ENCODE measurements at regions not wholly inside any gene's neighbourhood (a gene's known extent, or its start where the extent isn't known, plus 50 kb on each side); places are given as distances from the start of the nearest gene placed in this dataset.

- H3K4me3 ChIP-seq (replicated peaks in 1 of 2; ENCODE audit: low read depth in 2 of 2, low read length in 2 of 2) = no peak overlapping the region
- DNase-seq (ENCODE audit: low read depth in 2 of 2) = no peak
- no peak for TF ChIP-seq CTCF (IDR thresholded peaks at IDR 0.05; ENCODE audit: low read depth, low read length)
Measured at GRCh38 chr18:29156531-29156930, 979.6 kb upstream of the CDH2 start.

GRCh38 chr18:29154758-29155725, 978.1 kb upstream of the CDH2 start:
- no peak for TF ChIP-seq CTCF (IDR thresholded peaks at IDR 0.05; ENCODE audit: low read depth, low read length)
- no peak overlapping the region for H3K4me3 ChIP-seq (replicated peaks in 1 of 2; ENCODE audit: low read depth in 2 of 2, low read length in 2 of 2)
- DNase-seq (ENCODE audit: low read depth in 2 of 2) = peak; percentile 37 to 96

GRCh38 chr18:29154196-29154757, 977.3 kb upstream of the CDH2 start:
- H3K4me3 ChIP-seq (replicated peaks in 1 of 2; ENCODE audit: low read depth in 2 of 2, low read length in 2 of 2) = no peak overlapping the region
- DNase-seq (ENCODE audit: low read depth in 2 of 2) = peak in 1 of 2 donors; percentile 93
- TF ChIP-seq CTCF (IDR thresholded peaks at IDR 0.05; ENCODE audit: low read depth, low read length) = no peak

GRCh38 chr18:29153091-29153490, 976.2 kb upstream of the CDH2 start:
- no peak for DNase-seq (ENCODE audit: low read depth in 2 of 2)
- no peak for TF ChIP-seq CTCF (IDR thresholded peaks at IDR 0.05; ENCODE audit: low read depth, low read length)
- no peak overlapping the region for H3K4me3 ChIP-seq (replicated peaks in 1 of 2; ENCODE audit: low read depth in 2 of 2, low read length in 2 of 2)

GRCh38 chr18:29147944-29148343, 971.0 kb upstream of the CDH2 start:
- TF ChIP-seq CTCF (IDR thresholded peaks at IDR 0.05; ENCODE audit: low read depth, low read length) = no peak
- H3K4me3 ChIP-seq (replicated peaks in 1 of 2; ENCODE audit: low read depth in 2 of 2, low read length in 2 of 2) = no peak overlapping the region
- DNase-seq (ENCODE audit: low read depth in 2 of 2) = peak; percentile 76 to 80

- DNase-seq (ENCODE audit: low read depth in 2 of 2) = no peak
- no peak overlapping the region for H3K4me3 ChIP-seq (replicated peaks in 1 of 2; ENCODE audit: low read depth in 2 of 2, low read length in 2 of 2)
- no peak for TF ChIP-seq CTCF (IDR thresholded peaks at IDR 0.05; ENCODE audit: low read depth, low read length)
Measured at GRCh38 chr18:29146068-29146467, 969.1 kb upstream of the CDH2 start.
